DMS53 treated with DMSO at 0.1 percent for 48 hours (cell line): ENCODE measurements at regions not wholly inside any gene's neighbourhood (a gene's known extent, or its start where the extent isn't known, plus 50 kb on each side); places are given as distances from the start of the nearest gene placed in this dataset.
"Not testable (repeated sequence)": the region's sequence is repeated elsewhere in the genome, so short reads cannot be mapped to it uniquely, and the experiment has no call there.

Experiments
- DNase-seq: peaks from one replicate; lab custom pipeline; 2025; ENCODE audit not compliant: unreplicated experiment; lab: John Stamatoyannopoulos, UW

- DNase-seq = no peak
Observed at GRCh38 chr6:55052846-55053245, 121.5 kb upstream of the HCRTR2 start.

DNA sequence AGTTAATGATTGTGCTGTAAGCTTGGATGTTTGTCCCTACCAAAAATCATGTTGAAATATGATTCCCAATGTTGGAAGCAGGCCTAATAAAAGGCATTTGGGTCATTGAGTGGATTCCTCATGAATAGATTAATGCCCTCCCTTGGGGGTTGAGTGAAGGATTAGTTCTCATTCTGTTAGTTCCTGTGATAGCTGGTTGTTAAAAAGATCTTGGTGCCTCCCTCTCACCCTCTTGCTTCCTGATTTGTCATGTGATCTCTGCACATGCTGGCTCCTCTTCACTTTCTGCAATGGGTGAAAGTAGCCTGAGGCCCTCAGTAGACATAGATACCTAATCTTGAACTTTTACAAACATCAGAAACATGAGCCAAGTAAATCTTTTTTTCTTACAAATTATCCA, 115.6 kb upstream of the HCRTR2 start:
- DNase-seq = no peak

- DNase-seq = no peak
Observed at GRCh38 chr6:55064711-55065420, 109.4 kb upstream of the HCRTR2 start.

- peak; percentile 40 for DNase-seq
Observed at GRCh38 chr6:55069132-55069781, 105.1 kb upstream of the HCRTR2 start.

- no peak for DNase-seq
Observed at GRCh38 chr6:55082021-55082420, 92.3 kb upstream of the HCRTR2 start.

- DNase-seq = not testable (repeated sequence)
Observed at GRCh38 chr6:55088011-55088410, 86.3 kb upstream of the HCRTR2 start.

GRCh38 chr6:55088902-55089301, 85.4 kb upstream of the HCRTR2 start:
- DNase-seq = no peak

DNA sequence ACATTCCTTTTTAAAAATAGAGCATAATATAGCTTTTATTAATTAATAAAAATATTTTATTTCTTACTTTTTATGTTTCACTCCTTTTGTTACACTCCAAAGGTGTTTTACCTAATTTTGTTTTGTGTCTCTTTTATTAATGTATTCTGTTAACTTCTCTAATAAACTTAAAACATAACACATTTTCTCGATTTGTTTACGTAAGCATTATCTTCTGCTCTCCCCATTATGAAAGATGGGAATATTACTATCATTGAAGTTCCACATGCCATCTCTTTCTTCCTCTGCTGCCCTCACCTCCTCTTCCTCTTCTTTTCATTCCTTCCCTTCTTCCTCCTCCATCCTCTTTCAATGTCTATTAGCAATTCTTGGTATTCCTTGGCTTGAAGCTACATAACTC, 85.0 kb upstream of the HCRTR2 start:
- no peak for DNase-seq

DNA sequence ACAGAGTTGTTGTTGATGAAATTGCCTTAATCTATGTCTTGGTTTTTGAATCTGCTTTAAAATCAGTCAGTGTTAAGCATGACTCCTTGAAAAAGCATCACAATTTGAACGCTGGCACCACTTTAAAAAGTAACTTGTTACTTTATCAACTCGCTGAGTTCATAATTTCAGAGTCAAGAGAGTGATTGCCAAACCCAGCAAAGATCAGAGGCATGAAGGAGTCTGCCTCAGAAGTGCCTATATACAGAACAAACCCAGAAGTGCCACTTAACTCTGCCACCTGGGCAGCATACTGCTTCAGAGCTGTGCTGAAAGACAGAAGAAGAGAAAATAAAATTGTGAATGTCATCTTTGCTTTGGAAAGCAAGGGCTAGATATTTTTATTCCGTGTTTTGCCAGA, 73.6 kb upstream of the HCRTR2 start:
- DNase-seq = no peak

DNA sequence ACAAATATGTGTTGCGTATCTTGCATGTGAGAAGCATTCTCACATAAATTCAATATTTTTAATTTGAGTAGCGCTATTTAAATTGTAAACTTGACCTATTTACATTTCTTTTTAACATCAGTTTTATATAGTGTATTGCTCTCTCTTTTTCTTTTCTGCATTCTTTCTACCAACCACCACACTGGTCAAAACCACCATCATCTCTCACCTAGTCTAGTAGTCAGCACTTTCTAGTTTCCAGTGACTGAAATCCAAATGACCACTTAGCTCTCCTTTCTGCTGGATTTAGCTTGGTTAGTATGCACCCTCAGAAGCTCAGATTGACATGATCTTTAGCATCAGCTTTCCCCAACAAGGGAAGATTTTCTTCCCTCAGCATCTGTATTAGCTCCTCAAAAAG, 73.2 kb upstream of the HCRTR2 start:
- DNase-seq = no peak

DNA sequence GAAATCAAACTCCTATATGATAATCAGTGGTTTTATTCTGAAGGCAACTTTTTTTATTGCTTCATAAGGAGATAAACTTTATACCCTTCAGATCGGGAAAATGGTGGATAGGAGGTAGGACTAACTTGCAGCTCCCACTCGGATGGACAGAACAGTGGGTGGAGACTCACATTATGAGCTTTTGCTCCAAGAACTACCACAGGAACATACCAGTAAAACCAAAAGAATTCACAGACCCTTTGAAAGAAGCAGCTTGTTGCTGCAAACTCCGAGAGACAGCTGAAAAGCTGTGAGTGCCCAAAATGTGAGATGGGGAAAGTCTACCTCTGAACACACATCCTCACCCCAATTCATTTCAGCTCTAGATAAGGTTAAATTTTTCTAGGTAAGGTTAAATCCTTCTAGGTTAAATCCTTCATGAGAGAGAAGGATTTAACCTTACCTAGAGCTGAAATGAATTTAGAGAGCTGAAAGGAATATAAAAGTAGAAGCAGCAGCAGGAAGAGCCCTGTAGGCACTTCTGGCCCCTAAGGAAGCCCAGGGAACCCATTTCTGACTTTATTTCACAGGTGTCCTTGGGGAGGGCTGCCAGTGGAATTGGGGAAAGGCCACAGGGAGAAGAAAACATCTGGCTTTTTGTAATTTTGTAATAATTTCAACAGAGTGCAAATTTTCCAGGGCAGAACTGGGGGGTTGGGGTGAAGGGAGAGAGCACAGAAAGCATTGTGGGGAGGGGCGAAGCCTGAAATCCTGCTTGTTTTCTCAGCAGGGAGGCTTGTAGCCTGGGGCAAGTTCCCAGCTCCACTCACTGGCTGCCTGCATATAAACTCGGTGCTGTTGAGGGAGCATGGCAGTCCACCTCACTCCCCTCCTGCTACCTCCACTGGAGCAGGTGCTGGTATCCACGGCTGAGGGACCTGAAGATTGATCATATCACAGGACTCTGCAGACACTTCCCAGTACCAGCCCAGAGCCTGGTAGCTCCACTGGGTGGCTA, 65.9 kb upstream of the HCRTR2 start:
- DNase-seq = no peak

GRCh38 chr6:55117267-55117666, 57.0 kb upstream of the HCRTR2 start:
- no peak for DNase-seq

- DNase-seq = not testable (repeated sequence)
Observed at GRCh38 chr6:55124241-55124640, 50.1 kb upstream of the HCRTR2 start.
